ENCODE measurements at regions not wholly inside any gene's neighbourhood (a gene's known extent, or its start where the extent isn't known, plus 50 kb on each side); places are given as distances from the start of the nearest gene placed in this dataset.
"Not testable (repeated sequence)": the region's sequence is repeated elsewhere in the genome, so short reads cannot be mapped to it uniquely, and the experiment has no call there.

DNA sequence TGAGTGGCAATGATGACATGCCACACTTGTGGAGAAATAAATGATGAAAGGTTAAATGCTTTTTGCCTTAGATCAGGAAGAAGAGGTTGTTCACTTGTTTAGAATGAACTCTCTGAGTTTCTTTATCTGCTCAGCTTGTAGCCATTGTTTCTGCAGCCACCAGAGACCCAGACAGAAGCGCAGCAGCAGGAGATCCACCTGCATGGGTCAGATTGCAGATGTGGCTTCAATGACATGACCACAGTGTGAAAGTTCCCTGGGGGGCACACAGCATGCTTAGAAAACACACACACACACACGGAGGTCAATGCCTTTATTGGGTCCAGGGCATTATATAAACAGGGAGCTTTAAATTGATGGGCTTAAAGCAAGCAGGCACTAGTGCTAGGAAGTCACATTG is 129.0 kb upstream of the ZNF658 start:
- H3K4me2 ChIP-seq (replicated peaks; ENCODE audit: extremely low read depth, low read length, poor library complexity, severe bottlenecking); DNase-seq; H3K27ac ChIP-seq (ENCODE audit: low read depth in 1 of 2, low read length in 2 of 2); H3K4me1 ChIP-seq (ENCODE audit: control insufficient read depth in 1 of 2, insufficient read depth in 2 of 2, low read length in 2 of 2); H3K9me3 ChIP-seq (replicated peaks in 1 of 2; ENCODE audit: control insufficient read depth in 1 of 2, insufficient read depth in 1 of 2, low read length in 2 of 2); H3K4me1 Mint-ChIP-seq; H3K79me2 ChIP-seq (ENCODE audit: insufficient read depth, low read length); H3K4me3 ChIP-seq (replicated peaks in 1 of 3; ENCODE audit: low read depth in 2 of 3, low read length in 3 of 3); H3K9me3 Mint-ChIP-seq; H3K36me3 Mint-ChIP-seq; intact Hi-C loops (cut with micrococcal nuclease); H3K27me3 ChIP-seq (ENCODE audit: control insufficient read depth in 2 of 2, insufficient read depth in 2 of 2, low read length in 2 of 2); H3K36me3 ChIP-seq (replicated peaks in 1 of 2; ENCODE audit: control insufficient read depth in 1 of 2, insufficient read depth in 2 of 2, low read length in 2 of 2); H2AFZ ChIP-seq (ENCODE audit: insufficient read depth, low read depth, low read length, poor library complexity, severe bottlenecking); H3K4me3 Mint-ChIP-seq; H3K27ac Mint-ChIP-seq; H3K27me3 Mint-ChIP-seq (ENCODE audit: low read depth in 3 of 3); H4K20me1 ChIP-seq (ENCODE audit: insufficient read depth, low read length); H3K9ac ChIP-seq (ENCODE audit: insufficient read depth, low read length, poor library complexity, severe bottlenecking): not testable (repeated sequence)
- no CpG with 5 or more reads among the region's 2 CpGs for WGBS (ENCODE audit: insufficient coverage)

DNA sequence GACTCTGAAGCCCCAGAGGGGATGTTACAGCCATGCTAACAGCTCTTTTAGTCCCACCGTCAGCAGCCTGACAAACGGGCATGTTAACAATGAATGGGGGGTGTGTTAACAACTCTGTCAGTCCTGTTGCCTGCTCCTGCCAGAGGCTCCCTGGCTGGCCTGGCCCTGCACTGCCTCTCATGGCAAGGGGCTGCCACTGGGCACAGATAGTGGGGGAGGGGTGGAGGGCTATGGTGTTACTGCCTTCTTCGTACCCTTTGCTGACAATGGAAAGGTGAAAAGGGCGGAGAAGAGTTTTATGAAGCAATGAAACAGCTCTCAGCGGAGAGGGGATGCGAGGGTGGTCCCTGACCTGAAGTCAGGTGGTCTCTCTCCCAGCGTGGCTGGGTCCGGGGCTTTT is 125.9 kb upstream of the ZNF658 start:
- H3K4me3 ChIP-seq (replicated peaks in 1 of 3; ENCODE audit: low read depth in 2 of 3, low read length in 3 of 3); H3K36me3 ChIP-seq (replicated peaks in 1 of 2; ENCODE audit: control insufficient read depth in 1 of 2, insufficient read depth in 2 of 2, low read length in 2 of 2); H3K79me2 ChIP-seq (ENCODE audit: insufficient read depth, low read length); H4K20me1 ChIP-seq (ENCODE audit: insufficient read depth, low read length); H3K27ac ChIP-seq (ENCODE audit: low read depth in 1 of 2, low read length in 2 of 2); H3K4me2 ChIP-seq (replicated peaks; ENCODE audit: extremely low read depth, low read length, poor library complexity, severe bottlenecking); H3K36me3 Mint-ChIP-seq; H3K27me3 ChIP-seq (ENCODE audit: control insufficient read depth in 2 of 2, insufficient read depth in 2 of 2, low read length in 2 of 2); H3K27me3 Mint-ChIP-seq (ENCODE audit: low read depth in 3 of 3); H3K4me3 Mint-ChIP-seq; H3K4me1 Mint-ChIP-seq; H2AFZ ChIP-seq (ENCODE audit: insufficient read depth, low read depth, low read length, poor library complexity, severe bottlenecking); H3K27ac Mint-ChIP-seq; H3K9ac ChIP-seq (ENCODE audit: insufficient read depth, low read length, poor library complexity, severe bottlenecking); H3K9me3 Mint-ChIP-seq; intact Hi-C loops (cut with micrococcal nuclease); H3K4me1 ChIP-seq (ENCODE audit: control insufficient read depth in 1 of 2, insufficient read depth in 2 of 2, low read length in 2 of 2); H3K9me3 ChIP-seq (replicated peaks in 1 of 2; ENCODE audit: control insufficient read depth in 1 of 2, insufficient read depth in 1 of 2, low read length in 2 of 2); DNase-seq: not testable (repeated sequence)
- WGBS (ENCODE audit: insufficient coverage), result 88% methylated on average over 2 of the region's 8 CpGs

DNA sequence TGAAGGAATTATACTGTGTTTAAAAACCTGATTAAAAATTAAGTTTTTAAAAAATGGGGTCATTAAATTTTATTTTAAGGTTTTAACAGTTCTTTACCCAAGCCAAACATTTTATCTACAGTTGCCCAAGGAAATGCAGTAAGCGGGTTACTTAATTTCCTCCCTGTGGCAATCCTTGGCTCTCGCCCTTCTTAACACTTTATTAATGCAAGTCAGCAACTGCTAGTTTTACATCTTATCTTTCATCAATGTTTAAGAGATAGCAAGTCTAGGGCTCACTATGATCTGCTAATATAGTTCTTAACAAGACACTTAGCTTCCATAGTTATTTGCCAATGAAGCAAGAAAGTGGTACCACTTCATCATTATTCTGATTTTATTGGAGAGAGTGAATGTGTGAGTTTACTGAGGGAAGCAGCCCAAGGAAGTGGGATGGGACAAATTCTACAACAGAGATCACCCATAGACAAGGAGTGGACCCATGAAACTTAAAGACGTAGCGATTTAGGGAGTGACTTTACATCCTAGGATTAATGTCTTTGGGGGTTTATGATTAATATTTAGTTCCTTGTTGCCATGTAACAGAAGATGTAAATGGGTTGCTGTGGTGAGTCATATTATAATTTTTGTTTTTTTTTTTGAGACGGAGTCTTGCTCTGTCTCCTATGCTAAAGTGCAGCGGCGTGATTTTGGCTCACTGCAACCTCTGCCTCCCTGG is 120.4 kb upstream of the ZNF658 start:
- Histone ChIP-seq H3K27ac (ENCODE audit: low read depth in 1 of 2, low read length in 2 of 2) (peak overlapping the region in 1 of 2 donors; percentile 61), H3K4me1 (ENCODE audit: control insufficient read depth in 1 of 2, insufficient read depth in 2 of 2, low read length in 2 of 2) (peaks cover 0 to 21% of the 10 kb centered on the region in 2 donors)
- H3K36me3 Mint-ChIP-seq; H3K79me2 ChIP-seq (ENCODE audit: insufficient read depth, low read length); H3K4me3 ChIP-seq (replicated peaks in 1 of 3; ENCODE audit: low read depth in 2 of 3, low read length in 3 of 3); H3K9me3 Mint-ChIP-seq; H4K20me1 ChIP-seq (ENCODE audit: insufficient read depth, low read length); H3K27me3 Mint-ChIP-seq (ENCODE audit: low read depth in 3 of 3); DNase-seq; H2AFZ ChIP-seq (ENCODE audit: insufficient read depth, low read depth, low read length, poor library complexity, severe bottlenecking); H3K9me3 ChIP-seq (replicated peaks in 1 of 2; ENCODE audit: control insufficient read depth in 1 of 2, insufficient read depth in 1 of 2, low read length in 2 of 2); H3K4me1 Mint-ChIP-seq; H3K36me3 ChIP-seq (replicated peaks in 1 of 2; ENCODE audit: control insufficient read depth in 1 of 2, insufficient read depth in 2 of 2, low read length in 2 of 2); intact Hi-C loops (cut with micrococcal nuclease); H3K27me3 ChIP-seq (ENCODE audit: control insufficient read depth in 2 of 2, insufficient read depth in 2 of 2, low read length in 2 of 2); H3K4me2 ChIP-seq (replicated peaks; ENCODE audit: extremely low read depth, low read length, poor library complexity, severe bottlenecking); H3K4me3 Mint-ChIP-seq; H3K9ac ChIP-seq (ENCODE audit: insufficient read depth, low read length, poor library complexity, severe bottlenecking): not testable (repeated sequence)
- WGBS (ENCODE audit: insufficient coverage), result no CpG with 5 or more reads among the region's 7 CpGs
- peak overlapping the region in 4 of 7 donors; percentile 92 to 96 (median 94) for H3K27ac Mint-ChIP-seq

DNA sequence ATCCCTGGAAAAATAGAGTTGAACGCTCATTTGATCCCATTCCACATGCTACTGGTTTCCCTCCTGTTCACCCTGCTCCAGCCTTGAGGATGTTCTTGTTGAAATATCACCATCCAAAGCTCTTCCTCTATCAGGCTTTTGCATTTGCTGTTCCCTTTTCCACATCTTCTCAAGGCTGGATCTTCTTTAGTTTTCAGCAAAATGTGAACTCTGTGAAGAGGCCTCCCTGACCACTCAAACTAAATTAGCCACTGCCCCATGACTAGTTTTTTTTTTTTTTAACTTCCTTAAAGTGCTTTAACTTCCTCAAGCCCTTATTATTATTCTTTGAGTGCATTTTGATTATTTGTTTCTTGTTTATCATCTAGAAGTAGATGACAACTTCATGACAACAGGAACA is 119.3 kb upstream of the ZNF658 start:
- H3K27me3 ChIP-seq (ENCODE audit: control insufficient read depth in 2 of 2, insufficient read depth in 2 of 2, low read length in 2 of 2); H3K36me3 ChIP-seq (replicated peaks in 1 of 2; ENCODE audit: control insufficient read depth in 1 of 2, insufficient read depth in 2 of 2, low read length in 2 of 2); H3K27me3 Mint-ChIP-seq (ENCODE audit: low read depth in 3 of 3); H3K9me3 ChIP-seq (replicated peaks in 1 of 2; ENCODE audit: control insufficient read depth in 1 of 2, insufficient read depth in 1 of 2, low read length in 2 of 2); DNase-seq; H2AFZ ChIP-seq (ENCODE audit: insufficient read depth, low read depth, low read length, poor library complexity, severe bottlenecking); H3K36me3 Mint-ChIP-seq; H3K4me2 ChIP-seq (replicated peaks; ENCODE audit: extremely low read depth, low read length, poor library complexity, severe bottlenecking); H3K4me3 Mint-ChIP-seq; H3K9me3 Mint-ChIP-seq; H3K79me2 ChIP-seq (ENCODE audit: insufficient read depth, low read length); H4K20me1 ChIP-seq (ENCODE audit: insufficient read depth, low read length); H3K9ac ChIP-seq (ENCODE audit: insufficient read depth, low read length, poor library complexity, severe bottlenecking); H3K4me1 Mint-ChIP-seq; intact Hi-C loops (cut with micrococcal nuclease); H3K4me3 ChIP-seq (replicated peaks in 1 of 3; ENCODE audit: low read depth in 2 of 3, low read length in 3 of 3): not testable (repeated sequence)
- H3K27ac Mint-ChIP-seq, result peak overlapping the region; percentile 89 to 99 (median 91)
- peaks cover 0 to 21% of the 10 kb centered on the region in 2 donors for H3K4me1 ChIP-seq (ENCODE audit: control insufficient read depth in 1 of 2, insufficient read depth in 2 of 2, low read length in 2 of 2)
- no CpG with 5 or more reads among the region's 1 CpG for WGBS (ENCODE audit: insufficient coverage)
- peak overlapping the region in 1 of 2 donors; percentile 87 for H3K27ac ChIP-seq (ENCODE audit: low read depth in 1 of 2, low read length in 2 of 2)
